K562 (cell line): ENCODE measurements at regions not wholly inside any gene's neighbourhood (a gene's known extent, or its start where the extent isn't known, plus 50 kb on each side); places are given as distances from the start of the nearest gene placed in this dataset.

Experiments
- ATAC-seq: fragments of 200-7000 bp; cut with Tn5 transposase; 3 replicates; pipeline ENCODE4 v1.9.1; 2020; ENCODE audit warnings: moderate library complexity
- BruUV-seq: library from RNA; stranded (reverse); fragments of 400-500 nt; replicated peaks from 2 replicates; lab custom pipeline; 2021; lab: Mats Ljungman, UMichigan
- CTCF ChIA-PET: fragments of 300-600 bp; formaldehyde crosslinking; extraction: SDS; loops from one replicate; lab custom pipeline; 2021; ENCODE audit warnings: low intra/inter-chr PET ratio; lab: Yijun Ruan, JAX
- POLR2A ChIA-PET: fragments of 300-600, 350-650 bp; sonication (Branson Sonifier 250); formaldehyde crosslinking; extraction: SDS; loops from one replicate; lab custom pipeline; 2021; ENCODE audit warnings: antibody characterized with exemption, inconsistent platforms; lab: Yijun Ruan, JAX
- DNase-seq, 4 experiments: peaks; one replicate each; pipeline versions ENCODE4 v3.0.0 to v3.0.0-alpha.2; 2011 to 2018; ENCODE audit warnings: low spot score in 3 of 4, mixed read lengths in 3 of 4; ENCODE audit errors: extremely low read depth in 1 of 4
- FAIRE-seq: peaks from 2 replicates; lab custom pipeline; 2011; peaks lifted over from hg19 to GRCh38; lab: Jason Lieb, UNC
- H2AFZ ChIP-seq: 2 replicates; pipeline ENCODE4 v1.6.0; 2011; ENCODE audit warnings: low read depth, low read length, control low read depth, inconsistent platforms
- H3K27ac ChIP-seq: fragments of 200-600 bp; 3 replicates; pipeline ENCODE4 v1.8.0; 2011; ENCODE audit warnings: low read depth, mild to moderate bottlenecking, control low read depth, inconsistent platforms, low read length, moderate library complexity, mixed read lengths; ENCODE audit errors: extremely low read depth
- H3K27me3 ChIP-seq, 2 experiments: fragments of 300-600 bp in 1 of 2; 2 replicates in 1 of 2; 3 replicates in 1 of 2; pipeline versions ENCODE4 v1.6.0 to v1.8.0; 2011; ENCODE audit warnings: inconsistent platforms in 2 of 2, low read length in 2 of 2, mild to moderate bottlenecking in 1 of 2, mixed read lengths in 1 of 2, moderate library complexity in 1 of 2; ENCODE audit not compliant: control insufficient read depth in 2 of 2, insufficient read depth in 2 of 2
- H3K36me3 ChIP-seq: fragments of 300-600 bp; 3 replicates; pipeline ENCODE4 v1.8.0; 2011; ENCODE audit warnings: mild to moderate bottlenecking, low read length, inconsistent platforms; ENCODE audit not compliant: control insufficient read depth, insufficient read depth
- H3K4me1 ChIP-seq, 2 experiments: fragments of 200-600 bp in 1 of 2; replicated peaks in 1 of 2; 2 replicates in 1 of 2; 3 replicates in 1 of 2; pipeline versions ENCODE4 v1.5.1 to v1.8.0; 2011; ENCODE audit warnings: inconsistent platforms in 2 of 2, low read length in 2 of 2, mild to moderate bottlenecking in 1 of 2, mixed read lengths in 1 of 2, moderate library complexity in 1 of 2; ENCODE audit not compliant: control insufficient read depth in 2 of 2, insufficient read depth in 2 of 2
- H3K4me2 ChIP-seq: 2 replicates; pipeline ENCODE4 v1.6.1; 2011; ENCODE audit warnings: low read length, control low read depth, inconsistent platforms, mixed read lengths; ENCODE audit not compliant: insufficient read depth
- H3K4me3 ChIP-seq: fragments of 200-600 bp; sonication (generic), shearing (Covaris generic); 2 replicates; pipeline ENCODE4 v1.5.1; 2016; ENCODE audit warnings: control low read depth, inconsistent platforms
- H3K79me2 ChIP-seq: fragments of 200-600 bp; 3 replicates; pipeline ENCODE4 v1.8.0; 2011; ENCODE audit warnings: low read length, inconsistent platforms; ENCODE audit not compliant: control insufficient read depth, insufficient read depth
- H3K9ac ChIP-seq, 2 experiments: 2 replicates each; pipeline versions ENCODE4 v1.6.0 to v1.6.1; 2011; ENCODE audit warnings: low read depth in 2 of 2, low read length in 2 of 2, control low read depth in 1 of 2, inconsistent platforms in 1 of 2, mild to moderate bottlenecking in 1 of 2, mixed read lengths in 1 of 2; ENCODE audit not compliant: insufficient read depth in 1 of 2
- H3K9me1 ChIP-seq: one replicate; pipeline ENCODE4 v1.6.0; 2011; ENCODE audit warnings: inconsistent platforms, mild to moderate bottlenecking, low read length, moderate library complexity; ENCODE audit not compliant: control insufficient read depth, insufficient read depth
- H3K9me3 ChIP-seq: replicated peaks from 2 replicates; pipeline ENCODE4 v1.5.1; 2011; ENCODE audit warnings: low read depth, low read length, inconsistent platforms; ENCODE audit not compliant: control insufficient read depth, insufficient read depth
- H4K20me1 ChIP-seq: replicated peaks from 2 replicates; pipeline ENCODE4 v1.6.1; 2011; ENCODE audit warnings: low read length, inconsistent platforms, mixed read lengths; ENCODE audit not compliant: control insufficient read depth, insufficient read depth
- ARID2 ChIP-seq: fragments of 450-650 bp; IDR thresholded peaks from 2 replicates; pipeline ENCODE4 v1.6.1; 2017; ENCODE audit warnings: antibody characterized with exemption, mild to moderate bottlenecking
- CBX3 ChIP-seq, 2 experiments: IDR thresholded peaks; 1 replicate in 1 of 2; 2 replicates in 1 of 2; pipeline ENCODE4 v1.6.1; 2012; ENCODE audit warnings: inconsistent platforms in 2 of 2, low read length in 2 of 2, borderline replicate concordance in 1 of 2, control low read depth in 1 of 2
- FOXA1 ChIP-seq: fragments of 450-650 bp; IDR thresholded peaks from 2 replicates; pipeline ENCODE4 v1.6.1; 2016; ENCODE audit warnings: mild to moderate bottlenecking, borderline replicate concordance
- HDAC8 ChIP-seq: fragments of 450-650 bp; IDR thresholded peaks from 2 replicates; pipeline ENCODE4 v1.6.1; 2016; ENCODE audit warnings: mild to moderate bottlenecking, missing genetic modification characterization, moderate library complexity, missing compliant biosample characterization
- HNRNPLL ChIP-seq: fragments of 200-400 bp; formaldehyde crosslinking; IDR thresholded peaks from 2 replicates; pipeline ENCODE4 v1.6.1; 2017; ENCODE audit warnings: low read length, low read depth, mild to moderate bottlenecking; ENCODE audit not compliant: poor library complexity, severe bottlenecking
- MEF2A ChIP-seq: IDR thresholded peaks from 2 replicates; pipeline ENCODE4 v1.6.1; 2011; ENCODE audit warnings: low read depth, mild to moderate bottlenecking, low read length, moderate library complexity; ENCODE audit not compliant: control insufficient read depth
- NCOA4 ChIP-seq: fragments of 450-650 bp; IDR thresholded peaks from 2 replicates; pipeline ENCODE4 v1.6.1; 2018; ENCODE audit warnings: mild to moderate bottlenecking; ENCODE audit not compliant: partially characterized antibody
- NCOR1 ChIP-seq: fragments of 450-650 bp; IDR thresholded peaks from 2 replicates; pipeline ENCODE4 v1.6.1; 2016; ENCODE audit warnings: mild to moderate bottlenecking, moderate library complexity
- PPARD ChIP-seq: fragments of 250-450 bp; sonication (Bioruptor Pico); IDR thresholded peaks from 2 replicates; pipeline ENCODE4 v1.8.0; 2022; ENCODE audit warnings: inconsistent platforms, mild to moderate bottlenecking, moderate library complexity
- RAD21 ChIP-seq, 2 experiments: fragments of 250-450 bp in 1 of 2; fragments of 450-650 bp in 1 of 2; sonication (Bioruptor Pico) in 1 of 2; formaldehyde crosslinking in 1 of 2; IDR thresholded peaks in 1 of 2; conservative IDR thresholded peaks in 1 of 2; 2 replicates each; pipeline versions ENCODE4 v1.4.0 to v1.8.0; 2020 to 2022; ENCODE audit warnings: mild to moderate bottlenecking in 2 of 2, moderate library complexity in 1 of 2
- RFX5 ChIP-seq: IDR thresholded peaks from 2 replicates; pipeline ENCODE4 v1.6.1; 2011; ENCODE audit warnings: low read depth, mild to moderate bottlenecking, improper control_type of control experiment, low read length
- SNRNP70 ChIP-seq: fragments of 200-400 bp; formaldehyde crosslinking; optimal IDR thresholded peaks from 2 replicates; pipeline ENCODE3; 2017; ENCODE audit warnings: low read depth, low read length
- STAT5A ChIP-seq: IDR thresholded peaks from 2 replicates; pipeline ENCODE4 v1.6.1; 2012; ENCODE audit warnings: low read length, inconsistent platforms, borderline replicate concordance
- TCFL5 ChIP-seq: fragments of 250-450 bp; sonication (Bioruptor Pico); conservative IDR thresholded peaks from 2 replicates; pipeline ENCODE4 v1.6.1; 2021; ENCODE audit warnings: mild to moderate bottlenecking, moderate library complexity, matching md5 sums
- ZKSCAN1 ChIP-seq: fragments of 150-350 bp; IDR thresholded peaks from 2 replicates; pipeline ENCODE4 v1.6.1; 2016; ENCODE audit warnings: low read depth, low read length
- ZNF695 ChIP-seq: fragments of 450-650 bp; formaldehyde crosslinking; IDR thresholded peaks from 2 replicates; pipeline ENCODE4 v1.4.0; 2020; ENCODE audit warnings: mild to moderate bottlenecking, moderate library complexity
- ZNF696 ChIP-seq: fragments of 250-450 bp; sonication (Bioruptor Pico); conservative IDR thresholded peaks from 2 replicates; pipeline ENCODE4 v1.4.0; 2020; ENCODE audit warnings: mild to moderate bottlenecking, moderate library complexity
- WGBS: fragments of 100-300 bp; shearing (Covaris generic); methylation state at CpG from one replicate; pipeline ENCODE4 v1.1.6; 2016; ENCODE audit warnings: low coverage, mixed read lengths; ENCODE audit not compliant: insufficient coverage; ENCODE audit errors: missing lambda C conversion rate; 5-methylcytosine and 5-hydroxymethylcytosine counted together
- in situ Hi-C: fragments of 300-500 bp; cut with MboI; formaldehyde crosslinking; loops from 4 replicates; pipeline ENCODE4 v1.15.0; 2018; ENCODE audit warnings: inconsistent platforms, mixed read lengths
- intact Hi-C: fragments of 100-400 bp; cut with micrococcal nuclease; formaldehyde crosslinking; loops from 2 replicates; pipeline ENCODE4 v1.14.2; 2022
- TF ChIP-seq, protein P1 (sequence below): sonication (generic); formaldehyde crosslinking; IDR thresholded peaks from 2 replicates; pipeline ENCODE4 v1.8.1; 2023; ENCODE audit warnings: mild to moderate bottlenecking, missing genetic modification reagents, moderate library complexity
- TF ChIP-seq, protein P2 (sequence below): fragments of 250-450 bp; sonication (Bioruptor Pico); IDR thresholded peaks from 2 replicates; pipeline ENCODE4 v1.8.0; 2021; ENCODE audit warnings: mild to moderate bottlenecking, moderate library complexity

DNA sequence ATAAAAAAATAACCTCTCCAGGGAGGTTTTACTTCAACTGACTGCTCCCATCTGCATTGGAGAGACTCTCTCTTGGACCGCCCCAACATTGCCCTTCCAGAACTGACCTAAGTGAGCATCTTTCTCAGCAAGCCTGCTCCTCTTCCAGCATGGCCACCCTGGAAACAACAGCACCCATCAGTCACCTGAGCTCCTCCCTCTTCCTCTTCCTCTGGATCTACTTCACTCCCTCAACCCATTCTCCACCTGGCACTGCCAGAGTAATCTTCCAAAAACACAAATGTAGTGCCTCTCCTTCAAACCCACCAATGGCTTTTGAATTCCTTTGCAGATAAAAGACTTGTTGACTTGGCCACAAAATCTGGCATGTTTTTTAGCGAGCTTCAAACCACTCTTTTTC, 128.8 kb upstream of the NR2F2 start:
- no peak for DNase-seq
- intact Hi-C loops, result no loop called here
- POLR2A ChIA-PET, result interaction anchor here (0.5 to 1.1 kb wide), 3 partner anchors 10 to 52 kb away, joined by 3 read pairs; no protein-coding TSS in a partner anchor

More for the DNA sequence above, 128.8 kb upstream of the NR2F2 start:
- in situ Hi-C loops, result no loop called here
- Histone ChIP-seq H3K9me3 (0 out of 2 replicates have a peak, but pooled peaks cover 1% of the 10 kb centered on the region), H3K27me3 (no peaks in the 10 kb centered on the region), H3K4me2 (no peak overlapping the region), H3K9me1 (no peaks in the 10 kb centered on the region), H2AFZ (no peak overlapping the region), H4K20me1 (no peaks in the 10 kb centered on the region), H3K36me3 (no peaks in the 10 kb centered on the region), H3K79me2 (no peaks in the 10 kb centered on the region), H3K27ac (no peak overlapping the region), H3K9ac (no peak overlapping the region), H3K4me1 (no peaks in the 10 kb centered on the region; a peak in 2 of 5 replicates), H3K4me3 (no peak overlapping the region)
- no TSS peak for BruUV-seq
- ATAC-seq, result no peak
- WGBS, result 38% methylated on average over 2 of the region's 2 CpGs
- no peak for TF ChIP-seq FOXA1
- TF ChIP-seq CBX3 (IDR thresholded peaks at IDR 0.05; ENCODE audit: borderline replicate concordance in 1 of 2, low read length in 2 of 2), result no peak
- no peak for TF ChIP-seq NCOR1
- no peak for TF ChIP-seq ZNF695 (CRISPR knock-in tag)
- no peak for TF ChIP-seq HNRNPLL
- TF ChIP-seq ARID2, result no peak
- TF ChIP-seq MEF2A, result no peak
- no peak for TF ChIP-seq ZKSCAN1
- TF ChIP-seq PPARD (CRISPR knock-in tag), result no peak
- no peak for TF ChIP-seq STAT5A
- TF ChIP-seq, protein P1, sequence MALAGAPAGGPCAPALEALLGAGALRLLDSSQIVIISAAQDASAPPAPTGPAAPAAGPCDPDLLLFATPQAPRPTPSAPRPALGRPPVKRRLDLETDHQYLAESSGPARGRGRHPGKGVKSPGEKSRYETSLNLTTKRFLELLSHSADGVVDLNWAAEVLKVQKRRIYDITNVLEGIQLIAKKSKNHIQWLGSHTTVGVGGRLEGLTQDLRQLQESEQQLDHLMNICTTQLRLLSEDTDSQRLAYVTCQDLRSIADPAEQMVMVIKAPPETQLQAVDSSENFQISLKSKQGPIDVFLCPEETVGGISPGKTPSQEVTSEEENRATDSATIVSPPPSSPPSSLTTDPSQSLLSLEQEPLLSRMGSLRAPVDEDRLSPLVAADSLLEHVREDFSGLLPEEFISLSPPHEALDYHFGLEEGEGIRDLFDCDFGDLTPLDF (CRISPR knock-in tag), result no peak
- TF ChIP-seq ZNF696, result no peak
- no peak for TF ChIP-seq RFX5
- TF ChIP-seq NCOA4, result no peak
- TF ChIP-seq, protein P2, sequence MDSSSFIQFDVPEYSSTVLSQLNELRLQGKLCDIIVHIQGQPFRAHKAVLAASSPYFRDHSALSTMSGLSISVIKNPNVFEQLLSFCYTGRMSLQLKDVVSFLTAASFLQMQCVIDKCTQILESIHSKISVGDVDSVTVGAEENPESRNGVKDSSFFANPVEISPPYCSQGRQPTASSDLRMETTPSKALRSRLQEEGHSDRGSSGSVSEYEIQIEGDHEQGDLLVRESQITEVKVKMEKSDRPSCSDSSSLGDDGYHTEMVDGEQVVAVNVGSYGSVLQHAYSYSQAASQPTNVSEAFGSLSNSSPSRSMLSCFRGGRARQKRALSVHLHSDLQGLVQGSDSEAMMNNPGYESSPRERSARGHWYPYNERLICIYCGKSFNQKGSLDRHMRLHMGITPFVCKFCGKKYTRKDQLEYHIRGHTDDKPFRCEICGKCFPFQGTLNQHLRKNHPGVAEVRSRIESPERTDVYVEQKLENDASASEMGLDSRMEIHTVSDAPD (CRISPR knock-in tag), result no peak
- TF ChIP-seq HDAC8 (tag), result no peak
- no peak for TF ChIP-seq TCFL5 (CRISPR knock-in tag)
- TF ChIP-seq RAD21 (CRISPR knock-in tag; conservative IDR thresholded peaks at IDR 0.05 in 1 of 2, IDR thresholded peaks at IDR 0.05 in 1 of 2), result no peak
- TF ChIP-seq SNRNP70, result no peak
- CTCF ChIA-PET, result no interaction called here
- FAIRE-seq, result no peak
